Sigmoid colon (tissue), 4 donors: ENCODE measurements at regions not wholly inside any gene's neighbourhood (a gene's known extent, or its start where the extent isn't known, plus 50 kb on each side); places are given as distances from the start of the nearest gene placed in this dataset.

Experiments
- EP300 ChIP-seq, 4 donors: sonication (generic); formaldehyde crosslinking; IDR thresholded peaks; one replicate each; pipeline ENCODE4 v1.6.1; 2017; ENCODE audit warnings: antibody characterized with exemption in 4 of 4
- POLR2AphosphoS5 ChIP-seq, 4 donors: sonication (generic); formaldehyde crosslinking; IDR thresholded peaks; one replicate each; pipeline ENCODE4 v1.6.1; 2017; ENCODE audit warnings: antibody characterized with exemption in 4 of 4
- TF ChIP-seq, protein P1 (sequence below), 4 experiments: fragments of 450-650 bp in 3 of 4; fragments of 200-600 bp in 1 of 4; IDR thresholded peaks; one replicate each; pipeline ENCODE4 v1.5.1; 2016 to 2019; ENCODE audit warnings: antibody characterized with exemption in 4 of 4, mild to moderate bottlenecking in 3 of 4, moderate library complexity in 2 of 4

GRCh38 chr20:11982955-11983470, 65.3 kb downstream of the BTBD3 start:
- TF ChIP-seq, protein P1, sequence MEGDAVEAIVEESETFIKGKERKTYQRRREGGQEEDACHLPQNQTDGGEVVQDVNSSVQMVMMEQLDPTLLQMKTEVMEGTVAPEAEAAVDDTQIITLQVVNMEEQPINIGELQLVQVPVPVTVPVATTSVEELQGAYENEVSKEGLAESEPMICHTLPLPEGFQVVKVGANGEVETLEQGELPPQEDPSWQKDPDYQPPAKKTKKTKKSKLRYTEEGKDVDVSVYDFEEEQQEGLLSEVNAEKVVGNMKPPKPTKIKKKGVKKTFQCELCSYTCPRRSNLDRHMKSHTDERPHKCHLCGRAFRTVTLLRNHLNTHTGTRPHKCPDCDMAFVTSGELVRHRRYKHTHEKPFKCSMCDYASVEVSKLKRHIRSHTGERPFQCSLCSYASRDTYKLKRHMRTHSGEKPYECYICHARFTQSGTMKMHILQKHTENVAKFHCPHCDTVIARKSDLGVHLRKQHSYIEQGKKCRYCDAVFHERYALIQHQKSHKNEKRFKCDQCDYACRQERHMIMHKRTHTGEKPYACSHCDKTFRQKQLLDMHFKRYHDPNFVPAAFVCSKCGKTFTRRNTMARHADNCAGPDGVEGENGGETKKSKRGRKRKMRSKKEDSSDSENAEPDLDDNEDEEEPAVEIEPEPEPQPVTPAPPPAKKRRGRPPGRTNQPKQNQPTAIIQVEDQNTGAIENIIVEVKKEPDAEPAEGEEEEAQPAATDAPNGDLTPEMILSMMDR (IDR thresholded peaks at IDR 0.05): no peak
- TF ChIP-seq POLR2AphosphoS5 (IDR thresholded peaks at IDR 0.05) (no peak), EP300 (IDR thresholded peaks at IDR 0.05) (no peak)
